Skeletal muscle cell (primary cell): ENCODE measurements at regions not wholly inside any gene's neighbourhood (a gene's known extent, or its start where the extent isn't known, plus 50 kb on each side); places are given as distances from the start of the nearest gene placed in this dataset.

Source experiments
- DNase-seq: peaks from one replicate; pipeline ENCODE4 v3.0.0-alpha.2; 2010; ENCODE audit warnings: low read depth
- H3K4me3 ChIP-seq: 2 replicates; pipeline ENCODE4 v1.5.1; 2011; ENCODE audit warnings: low read depth, mild to moderate bottlenecking, control low read depth, low read length, moderate library complexity

GRCh38 chr3:70806556-70806955, 494.1 kb upstream of the MDFIC2 start:
- H3K4me3 ChIP-seq: no peak overlapping the region
- no peak for DNase-seq

GRCh38 chr3:70806021-70806420, 493.6 kb upstream of the MDFIC2 start:
- H3K4me3 ChIP-seq: no peak overlapping the region
- no peak for DNase-seq

GRCh38 chr3:70805061-70805889, 492.8 kb upstream of the MDFIC2 start:
- peak overlapping the region; percentile 8 for H3K4me3 ChIP-seq
- peak; percentile 22 for DNase-seq

- no peak overlapping the region for H3K4me3 ChIP-seq
- DNase-seq: no peak
Observed at GRCh38 chr3:70803891-70804290, 491.5 kb upstream of the MDFIC2 start.

DNA sequence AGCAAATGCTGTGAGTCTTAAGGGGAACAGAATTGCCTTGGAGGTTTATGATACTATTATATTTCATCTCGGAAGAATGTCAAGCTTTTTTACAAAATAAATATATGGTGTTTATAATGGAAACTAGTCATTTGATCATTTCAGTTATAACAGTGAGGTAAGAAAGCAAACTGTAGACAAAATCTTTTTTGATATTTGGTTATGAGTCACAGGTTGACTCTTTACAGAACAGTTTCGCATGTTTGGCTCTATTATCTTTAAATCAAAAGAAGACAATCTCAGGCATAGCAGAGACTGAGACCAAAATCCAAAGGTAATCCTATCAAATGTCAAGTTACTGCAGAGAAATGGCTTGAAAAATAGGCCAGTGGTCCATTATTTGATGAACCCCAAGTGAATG, 490.9 kb upstream of the MDFIC2 start:
- no peak overlapping the region for H3K4me3 ChIP-seq
- DNase-seq: no peak

DNA sequence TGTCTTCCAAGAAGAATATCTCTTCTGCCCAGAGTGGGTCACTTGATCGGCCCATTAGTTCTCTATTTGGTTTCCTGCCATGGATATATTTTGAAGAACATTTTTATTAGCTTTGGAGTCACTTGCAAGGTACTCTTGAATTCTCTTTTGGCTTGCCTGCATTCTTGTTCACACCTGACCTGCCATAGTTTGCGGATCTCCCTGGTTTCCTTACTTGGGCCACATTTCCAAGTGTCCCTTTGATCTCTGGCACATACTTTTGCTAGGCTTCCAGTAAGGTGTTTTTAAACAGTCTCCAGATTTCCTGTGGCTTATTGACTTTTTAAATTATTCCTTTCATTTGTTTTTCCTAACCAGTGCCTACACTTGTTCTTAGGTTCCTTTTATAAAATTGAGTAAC, 488.5 kb upstream of the MDFIC2 start:
- H3K4me3 ChIP-seq: no peak overlapping the region
- DNase-seq: no peak

DNA sequence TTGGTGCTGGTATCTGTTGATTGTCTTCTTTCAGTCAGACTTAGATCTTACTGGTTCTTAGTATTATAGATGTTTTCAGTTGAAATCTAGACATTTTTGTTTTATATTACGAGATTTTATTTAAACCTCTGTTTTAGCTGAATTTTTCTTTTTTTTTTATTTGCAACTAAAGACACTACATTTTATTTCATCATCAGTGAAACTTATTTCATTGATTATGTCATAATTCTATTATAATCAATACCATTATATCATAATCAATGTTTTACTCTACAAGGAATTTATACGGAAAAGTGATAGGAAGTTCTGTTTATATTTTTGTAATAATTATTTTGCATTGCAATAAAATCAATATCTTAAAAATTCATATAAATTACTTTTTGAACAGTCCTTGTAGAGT, 477.4 kb upstream of the MDFIC2 start:
- no peak overlapping the region for H3K4me3 ChIP-seq
- DNase-seq: no peak

GRCh38 chr3:70780790-70781189, 468.4 kb upstream of the MDFIC2 start:
- no peak for DNase-seq
- no peak overlapping the region for H3K4me3 ChIP-seq

DNA sequence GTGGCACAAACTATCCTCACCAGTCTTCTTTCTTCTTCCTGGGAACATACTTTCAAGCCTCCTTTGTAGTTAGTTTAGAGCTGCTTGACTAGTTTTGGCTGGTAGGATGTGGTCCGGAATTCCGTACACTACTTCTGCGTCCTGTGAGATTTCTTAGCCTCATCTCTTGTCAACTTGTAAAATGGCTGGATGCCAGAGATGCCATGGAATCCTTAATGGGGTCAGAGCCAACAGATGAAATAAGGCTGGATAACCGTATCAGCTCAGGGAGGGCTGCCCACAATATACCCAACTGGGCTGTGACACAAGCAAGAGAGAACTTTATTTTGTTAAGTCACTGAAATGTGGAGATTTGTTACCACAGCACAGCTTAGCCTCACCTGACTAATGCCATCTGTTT, 466.9 kb upstream of the MDFIC2 start:
- DNase-seq: no peak
- no peak overlapping the region for H3K4me3 ChIP-seq

DNA sequence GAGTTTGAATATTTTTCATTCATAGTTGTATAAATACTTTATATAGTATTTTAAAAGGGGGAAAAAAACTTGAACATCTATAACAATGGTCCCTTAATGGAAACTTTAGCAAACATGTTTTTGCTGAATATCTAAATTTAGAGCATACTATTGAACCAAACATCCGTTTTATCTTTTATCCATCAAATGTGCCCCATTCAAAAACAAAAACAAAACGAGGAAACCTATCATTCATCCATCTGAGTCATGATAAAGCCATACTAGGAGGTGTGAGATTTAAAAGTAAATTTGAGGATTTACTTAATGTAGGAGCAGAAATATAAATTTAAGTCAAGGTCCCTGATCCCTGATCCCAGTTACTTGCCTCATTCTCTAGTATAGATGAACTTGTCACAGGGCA, 463.6 kb upstream of the MDFIC2 start:
- DNase-seq: no peak
- no peak overlapping the region for H3K4me3 ChIP-seq

DNA sequence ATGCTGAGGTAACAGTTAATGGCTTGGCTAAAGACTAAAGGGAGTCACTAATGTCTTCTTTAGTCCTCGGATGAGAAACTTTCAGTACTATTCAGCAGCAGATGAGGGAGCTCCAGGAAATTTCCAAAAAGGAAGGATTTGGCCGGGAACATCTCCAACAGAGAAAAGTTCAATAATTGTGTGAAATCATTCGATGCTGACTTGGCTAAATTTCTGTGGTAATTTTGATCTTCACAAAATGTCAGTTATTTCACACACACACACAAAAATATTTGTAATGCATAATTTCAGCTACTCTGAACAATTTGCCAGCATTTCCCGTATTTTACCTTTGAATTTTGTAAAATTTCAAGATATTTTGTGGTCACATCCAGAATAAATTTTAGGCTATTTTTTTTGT, 462.8 kb upstream of the MDFIC2 start:
- no peak for DNase-seq
- no peak overlapping the region for H3K4me3 ChIP-seq

DNA sequence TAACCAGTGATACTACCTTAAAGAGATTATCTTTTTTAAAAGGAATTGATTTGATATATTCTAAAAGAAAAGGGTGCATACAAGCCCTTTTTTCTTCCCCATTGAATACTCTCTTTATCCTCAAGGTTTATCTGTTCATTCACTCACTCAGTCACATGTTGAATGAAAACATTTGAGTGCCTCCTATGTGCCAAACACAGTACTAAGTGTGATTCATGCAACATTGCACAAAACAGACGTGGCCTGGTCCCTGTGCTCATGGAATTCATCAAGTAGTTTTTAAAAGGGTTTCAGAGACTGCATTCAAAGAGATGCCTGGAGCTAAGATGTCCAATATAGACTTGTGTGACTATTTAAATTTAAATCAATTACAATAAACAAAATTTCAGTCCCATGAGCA, 462.2 kb upstream of the MDFIC2 start:
- no peak for DNase-seq
- H3K4me3 ChIP-seq: no peak overlapping the region

DNA sequence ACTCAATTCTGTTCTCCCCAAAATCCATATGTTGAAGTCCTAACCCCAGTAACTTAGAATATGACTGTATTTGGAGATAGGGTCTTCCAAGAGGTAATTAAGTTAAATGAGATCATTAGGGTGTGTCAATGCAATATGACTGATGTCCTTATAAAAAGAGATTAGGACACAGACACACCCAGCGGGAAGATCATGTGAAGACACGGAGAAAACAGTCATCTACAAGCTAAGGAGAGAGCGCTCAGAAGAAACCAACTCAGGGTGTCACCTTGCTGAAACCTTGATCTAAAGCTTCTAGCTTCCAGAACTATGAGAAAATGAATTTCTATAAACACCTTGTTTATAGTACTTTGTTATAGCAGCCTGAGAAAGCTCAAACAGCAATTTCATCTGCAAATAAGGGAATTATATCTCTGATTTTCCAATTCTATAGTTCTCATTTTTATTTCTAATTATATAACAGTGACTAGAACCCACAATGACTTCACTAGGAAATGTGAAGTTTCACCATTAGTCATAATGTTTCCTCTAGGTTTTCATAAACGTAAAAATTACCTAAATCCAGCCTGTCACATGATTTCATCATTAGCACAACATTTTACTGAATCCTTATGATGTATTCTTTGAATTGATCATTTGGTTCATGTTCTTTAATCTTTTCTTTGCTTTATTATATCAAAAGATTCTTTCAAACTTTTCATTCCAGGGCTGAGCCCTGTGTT, 459.1 kb upstream of the MDFIC2 start:
- DNase-seq: peak; percentile 24
- H3K4me3 ChIP-seq: no peak overlapping the region

DNA sequence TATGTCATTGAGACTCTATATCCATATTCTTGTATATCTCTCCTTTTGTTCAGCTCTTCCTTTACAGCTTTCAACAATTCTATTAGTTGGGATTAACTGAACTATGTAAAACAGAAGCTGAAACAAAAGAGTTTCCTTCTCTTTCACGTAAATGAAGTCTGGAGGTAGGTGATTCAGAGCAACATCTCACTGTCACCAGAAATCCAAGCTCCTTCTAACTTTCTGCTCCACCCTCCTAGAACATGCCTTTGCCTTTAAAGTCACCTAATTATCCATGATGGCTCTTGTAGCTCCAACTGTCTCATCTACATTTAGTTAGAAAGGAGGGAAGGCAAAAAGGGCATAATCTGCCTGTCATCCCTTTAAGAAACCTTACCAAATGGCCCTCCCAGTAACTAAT, 458.2 kb upstream of the MDFIC2 start:
- DNase-seq: no peak
- no peak overlapping the region for H3K4me3 ChIP-seq

DNA sequence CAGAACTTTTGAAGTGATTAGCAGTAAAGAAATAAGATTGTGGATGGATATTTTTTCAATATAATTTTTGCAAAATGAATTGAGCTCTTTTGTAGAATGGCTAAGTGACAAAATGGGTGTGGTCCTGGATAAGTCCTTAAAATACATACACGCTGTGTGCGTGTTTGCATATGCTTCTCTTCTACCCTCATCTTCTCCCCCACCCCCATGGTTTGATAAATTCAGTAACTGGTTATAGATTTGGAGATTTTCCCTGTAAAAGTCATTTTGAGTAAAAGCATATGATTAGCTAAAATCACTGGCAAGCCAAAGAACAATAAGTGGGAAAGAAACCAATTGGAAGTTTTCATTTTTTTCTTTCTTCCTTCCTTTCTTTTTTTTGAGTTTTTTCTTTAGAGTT, 453.9 kb upstream of the MDFIC2 start:
- no peak overlapping the region for H3K4me3 ChIP-seq
- no peak for DNase-seq

- DNase-seq: no peak
- no peak overlapping the region for H3K4me3 ChIP-seq
Observed at GRCh38 chr3:70763894-70764293, 451.5 kb upstream of the MDFIC2 start.

- no peak overlapping the region for H3K4me3 ChIP-seq
- DNase-seq: no peak
Observed at GRCh38 chr3:70757658-70758057, 445.2 kb upstream of the MDFIC2 start.

GRCh38 chr3:70755526-70755925, 443.1 kb upstream of the MDFIC2 start:
- H3K4me3 ChIP-seq: no peak overlapping the region
- no peak for DNase-seq

GRCh38 chr3:70754314-70754713, 441.9 kb upstream of the MDFIC2 start:
- DNase-seq: no peak
- no peak overlapping the region for H3K4me3 ChIP-seq

DNA sequence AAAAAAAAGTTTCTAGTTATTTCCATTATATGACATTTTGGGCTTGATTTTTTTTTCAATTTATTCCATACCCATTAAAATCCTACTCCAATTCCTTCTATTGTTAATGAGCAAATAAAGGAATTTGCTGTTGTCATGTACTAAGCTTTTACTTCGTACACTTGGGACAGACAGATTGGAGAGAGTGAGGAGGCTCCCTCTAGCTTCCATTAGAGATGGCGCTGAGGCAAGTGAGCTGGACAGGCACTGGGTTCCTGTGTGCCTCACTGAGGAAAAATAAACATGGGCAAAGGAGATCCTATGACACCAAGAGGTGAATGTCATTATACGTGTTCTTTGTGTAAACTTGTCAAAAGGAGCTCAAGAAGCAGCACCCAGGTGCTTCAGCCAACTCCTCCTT, 441.1 kb upstream of the MDFIC2 start:
- DNase-seq: no peak
- H3K4me3 ChIP-seq: no peak overlapping the region

- DNase-seq: no peak
- no peak overlapping the region for H3K4me3 ChIP-seq
Observed at GRCh38 chr3:70752051-70752450, 439.6 kb upstream of the MDFIC2 start.
